ENCODE measurements at regions not wholly inside any gene's neighbourhood (a gene's known extent, or its start where the extent isn't known, plus 50 kb on each side); places are given as distances from the start of the nearest gene placed in this dataset.

- no peak for DNase-seq (ENCODE audit: extremely low read depth in 1 of 2, low read depth in 1 of 2)
These were observed 101.9 kb downstream of the PLK2 start for GRCh38 chr5:58357799-58358500.

- DNase-seq (ENCODE audit: extremely low read depth in 1 of 2, low read depth in 1 of 2): no peak
These were observed 102.8 kb downstream of the PLK2 start for GRCh38 chr5:58357121-58357520.

GRCh38 chr5:58356662-58357061, 103.2 kb downstream of the PLK2 start:
- no peak for DNase-seq (ENCODE audit: extremely low read depth in 1 of 2, low read depth in 1 of 2)

- no peak for DNase-seq (ENCODE audit: extremely low read depth in 1 of 2, low read depth in 1 of 2)
These were observed 105.1 kb downstream of the PLK2 start for GRCh38 chr5:58354827-58355226.

- DNase-seq (ENCODE audit: extremely low read depth in 1 of 2, low read depth in 1 of 2): no peak
These were observed 105.9 kb downstream of the PLK2 start for GRCh38 chr5:58353992-58354391.

- no peak for DNase-seq (ENCODE audit: extremely low read depth in 1 of 2, low read depth in 1 of 2)
These were observed 108.7 kb downstream of the PLK2 start for GRCh38 chr5:58351190-58351589.

GRCh38 chr5:58348996-58349728, 110.7 kb downstream of the PLK2 start:
- no peak for DNase-seq (ENCODE audit: extremely low read depth in 1 of 2, low read depth in 1 of 2)

- DNase-seq (ENCODE audit: extremely low read depth in 1 of 2, low read depth in 1 of 2): no peak
These were observed 113.8 kb downstream of the PLK2 start for GRCh38 chr5:58346041-58346440.

- DNase-seq (ENCODE audit: extremely low read depth in 1 of 2, low read depth in 1 of 2): no peak
These were observed 118.4 kb downstream of the PLK2 start for GRCh38 chr5:58341476-58341875.

GRCh38 chr5:58335518-58335917, 124.4 kb downstream of the PLK2 start:
- no peak for DNase-seq (ENCODE audit: extremely low read depth in 1 of 2, low read depth in 1 of 2)

GRCh38 chr5:58334035-58334434, 125.9 kb downstream of the PLK2 start:
- DNase-seq (ENCODE audit: extremely low read depth in 1 of 2, low read depth in 1 of 2): no peak

- no peak for DNase-seq (ENCODE audit: extremely low read depth in 1 of 2, low read depth in 1 of 2)
These were observed 129.1 kb downstream of the PLK2 start for GRCh38 chr5:58330781-58331180.

GRCh38 chr5:58327289-58327688, 132.6 kb downstream of the PLK2 start:
- DNase-seq (ENCODE audit: extremely low read depth in 1 of 2, low read depth in 1 of 2): no peak

GRCh38 chr5:58326022-58326421, 133.9 kb downstream of the PLK2 start:
- DNase-seq (ENCODE audit: extremely low read depth in 1 of 2, low read depth in 1 of 2): no peak

- no peak for DNase-seq (ENCODE audit: extremely low read depth in 1 of 2, low read depth in 1 of 2)
These were observed 137.4 kb downstream of the PLK2 start for GRCh38 chr5:58322453-58322852.

GRCh38 chr5:58318468-58318867, 141.4 kb downstream of the PLK2 start:
- DNase-seq (ENCODE audit: extremely low read depth in 1 of 2, low read depth in 1 of 2): no peak

GRCh38 chr5:58317808-58318207, 142.1 kb downstream of the PLK2 start:
- DNase-seq (ENCODE audit: extremely low read depth in 1 of 2, low read depth in 1 of 2): no peak

- no peak for DNase-seq (ENCODE audit: extremely low read depth in 1 of 2, low read depth in 1 of 2)
These were observed 142.9 kb downstream of the PLK2 start for GRCh38 chr5:58317009-58317408.

GRCh38 chr5:58315794-58316193, 144.1 kb downstream of the PLK2 start:
- no peak for DNase-seq (ENCODE audit: extremely low read depth in 1 of 2, low read depth in 1 of 2)

- DNase-seq (ENCODE audit: extremely low read depth in 1 of 2, low read depth in 1 of 2): no peak
These were observed 145.3 kb downstream of the PLK2 start for GRCh38 chr5:58314356-58315210.

GRCh38 chr5:58312299-58312698, 147.6 kb downstream of the PLK2 start:
- DNase-seq (ENCODE audit: extremely low read depth in 1 of 2, low read depth in 1 of 2): no peak

- DNase-seq (ENCODE audit: extremely low read depth in 1 of 2, low read depth in 1 of 2): no peak
These were observed 148.4 kb downstream of the PLK2 start for GRCh38 chr5:58311526-58311925.
